Ectodermal cell (in vitro differentiated cells): ENCODE measurements at regions not wholly inside any gene's neighbourhood (a gene's known extent, or its start where the extent isn't known, plus 50 kb on each side); places are given as distances from the start of the nearest gene placed in this dataset.
"Not testable (repeated sequence)": the region's sequence is repeated elsewhere in the genome, so short reads cannot be mapped to it uniquely, and the experiment has no call there.

Experiments used
- H3K27ac ChIP-seq: 2 replicates; pipeline ENCODE4 v1.7.0; 2013; ENCODE audit warnings: mild to moderate bottlenecking, low read depth, low read length; ENCODE audit not compliant: insufficient read depth, poor library complexity, severe bottlenecking
- H3K27me3 ChIP-seq: 2 replicates; pipeline ENCODE4 v1.7.0; 2013; ENCODE audit warnings: mild to moderate bottlenecking, low read length; ENCODE audit not compliant: insufficient read depth, control insufficient read depth, poor library complexity, severe bottlenecking
- H3K36me3 ChIP-seq: one replicate; pipeline ENCODE4 v1.7.0; 2013; ENCODE audit warnings: low read length; ENCODE audit not compliant: control insufficient read depth, insufficient read depth
- H3K4me1 ChIP-seq: one replicate; pipeline ENCODE4 v1.7.0; 2013; ENCODE audit warnings: low read length; ENCODE audit not compliant: control insufficient read depth, insufficient read depth
- H3K4me3 ChIP-seq: 2 replicates; pipeline ENCODE4 v1.7.0; 2013; ENCODE audit warnings: low read depth, low read length, control low read depth; ENCODE audit not compliant: insufficient read depth
- H3K9me3 ChIP-seq: 2 replicates; pipeline ENCODE4 v1.7.0; 2013; ENCODE audit warnings: mild to moderate bottlenecking, low read length, moderate library complexity; ENCODE audit not compliant: control insufficient read depth
- WGBS, 2 experiments: methylation state at CpG; one replicate each; pipeline ENCODE4 v1.1.7; 2013; ENCODE audit warnings: missing lambda C conversion rate in 2 of 2; 5-methylcytosine and 5-hydroxymethylcytosine counted together

DNA sequence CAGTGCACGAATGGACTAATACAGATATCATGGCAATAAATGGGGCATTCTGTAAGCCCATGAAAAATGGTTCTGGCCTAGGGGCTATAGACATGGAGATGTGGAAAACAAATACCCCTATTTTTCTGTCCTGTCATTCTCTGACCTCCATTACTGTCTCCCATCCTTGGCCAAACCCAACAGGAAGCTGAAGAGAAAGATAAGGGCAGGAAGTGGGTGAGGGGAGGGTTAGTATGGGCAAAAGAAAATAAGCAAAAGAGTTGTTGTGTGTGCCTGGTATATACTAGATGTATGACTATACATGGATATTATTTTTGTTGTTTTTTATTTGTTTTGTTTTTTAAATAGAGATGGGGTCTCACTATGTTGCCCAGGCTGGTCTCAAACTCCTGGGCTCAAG lies 339.3 kb downstream of the PCNX1 start:
- Histone ChIP-seq H3K4me3 (no peak overlapping the region), H3K27ac (no peak overlapping the region), H3K4me1 (no peaks in the 10 kb centered on the region), H3K9me3 (no peaks in the 10 kb centered on the region), H3K36me3 (no peaks in the 10 kb centered on the region), H3K27me3 (no peaks in the 10 kb centered on the region)
- WGBS, 2 experiments, result 80 to 84% methylated on average over 1 of the region's 1 CpG

DNA sequence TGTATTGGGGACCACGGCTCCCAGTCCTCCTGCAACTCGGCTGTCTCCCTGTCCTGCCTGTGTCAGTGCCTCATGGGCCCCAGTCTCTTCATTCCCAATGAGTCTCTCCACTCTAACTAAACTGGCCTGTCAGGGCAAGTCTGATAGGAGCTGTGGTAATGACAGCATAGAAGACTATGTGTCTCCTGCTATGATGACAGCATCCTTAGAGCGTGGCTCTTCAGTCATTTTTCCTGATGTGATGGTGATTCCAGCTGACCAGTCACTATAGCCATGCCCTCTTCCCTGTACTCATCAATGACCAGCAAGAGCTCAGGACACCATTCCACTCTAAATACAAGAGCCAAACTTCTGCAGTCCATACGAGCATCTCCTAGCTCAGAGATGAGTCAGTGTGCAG lies 339.8 kb downstream of the PCNX1 start:
- no peak overlapping the region for H3K27ac ChIP-seq
- no peak overlapping the region for H3K4me3 ChIP-seq
- no peaks in the 10 kb centered on the region for H3K27me3 ChIP-seq
- WGBS, 2 experiments, result 78 to 96% methylated on average over 3 to 4 of the region's 4 CpGs
- H3K36me3 ChIP-seq, result no peaks in the 10 kb centered on the region
- no peaks in the 10 kb centered on the region for H3K9me3 ChIP-seq
- no peaks in the 10 kb centered on the region for H3K4me1 ChIP-seq

DNA sequence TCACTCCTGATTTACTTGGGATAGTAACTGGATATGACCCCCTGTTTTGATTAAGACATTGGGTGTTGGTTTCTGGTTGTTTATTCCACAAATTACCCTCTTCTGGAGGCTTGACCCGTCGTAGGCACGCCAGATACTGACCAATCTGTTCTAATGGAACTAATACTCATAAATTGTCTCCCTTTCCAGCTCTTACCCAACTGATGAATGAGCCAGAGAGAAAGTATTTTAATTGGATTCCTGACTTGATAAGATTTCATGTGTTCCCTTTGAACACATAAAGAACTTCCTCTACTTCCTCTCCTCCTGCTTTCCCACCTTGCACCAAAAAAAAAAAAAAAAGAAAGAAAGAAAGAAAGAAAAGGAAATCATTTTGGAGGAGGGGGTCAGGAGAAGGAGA lies 340.9 kb downstream of the PCNX1 start:
- no peaks in the 10 kb centered on the region for H3K27me3 ChIP-seq
- H3K4me3 ChIP-seq, result no peak overlapping the region
- no peaks in the 10 kb centered on the region for H3K9me3 ChIP-seq
- H3K27ac ChIP-seq, result no peak overlapping the region
- H3K4me1 ChIP-seq, result no peaks in the 10 kb centered on the region
- 93 to 97% methylated on average over 3 of the region's 3 CpGs for WGBS, 2 experiments
- H3K36me3 ChIP-seq, result no peaks in the 10 kb centered on the region

DNA sequence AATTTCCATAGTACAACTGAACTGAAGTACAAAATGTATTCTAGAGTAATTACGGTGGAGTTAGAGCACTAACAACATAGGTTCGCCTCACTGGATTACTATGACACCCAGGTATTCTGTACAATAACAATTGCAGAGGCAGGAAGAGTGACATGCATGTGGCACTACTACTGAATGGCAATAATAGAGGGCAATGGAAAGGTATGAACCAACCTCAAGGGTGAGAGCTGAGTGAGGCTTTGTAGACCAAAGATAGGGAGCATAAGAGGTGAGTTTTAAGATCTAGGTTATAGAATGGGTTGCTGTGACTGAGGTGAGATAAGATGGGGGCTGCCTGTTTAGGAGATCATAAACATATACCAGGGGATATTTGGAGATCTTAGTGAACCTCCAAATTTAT lies 343.1 kb downstream of the PCNX1 start:
- 96 to 100% methylated on average over 2 of the region's 2 CpGs for WGBS, 2 experiments
- no peaks in the 10 kb centered on the region for H3K27me3 ChIP-seq
- H3K36me3 ChIP-seq, result no peaks in the 10 kb centered on the region
- no peak overlapping the region for H3K4me3 ChIP-seq
- H3K4me1 ChIP-seq, result no peaks in the 10 kb centered on the region
- no peak overlapping the region for H3K27ac ChIP-seq
- H3K9me3 ChIP-seq, result no peaks in the 10 kb centered on the region

DNA sequence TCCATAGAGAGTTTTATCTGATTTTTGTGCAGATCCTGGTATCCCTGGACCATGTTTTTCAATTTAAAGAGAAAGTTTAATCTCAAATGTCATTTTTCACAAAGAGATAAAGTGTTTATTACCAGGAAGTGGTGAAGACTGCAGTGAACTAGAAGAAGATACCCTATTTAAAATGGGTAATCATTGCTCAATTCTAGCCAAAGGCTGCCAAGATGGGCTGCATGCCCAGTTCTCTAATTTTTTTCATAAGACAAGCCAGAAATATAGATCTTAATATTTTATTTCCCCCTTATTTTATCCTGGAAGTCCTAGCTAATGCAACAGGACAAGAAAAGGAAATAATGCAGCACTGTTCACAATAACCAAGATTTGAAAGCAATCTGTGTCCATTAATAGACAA lies 343.5 kb downstream of the PCNX1 start:
- Histone ChIP-seq H3K4me1 (no peaks in the 10 kb centered on the region), H3K4me3 (no peak overlapping the region), H3K36me3 (no peaks in the 10 kb centered on the region), H3K9me3 (no peaks in the 10 kb centered on the region), H3K27ac (no peak overlapping the region), H3K27me3 (no peaks in the 10 kb centered on the region)

DNA sequence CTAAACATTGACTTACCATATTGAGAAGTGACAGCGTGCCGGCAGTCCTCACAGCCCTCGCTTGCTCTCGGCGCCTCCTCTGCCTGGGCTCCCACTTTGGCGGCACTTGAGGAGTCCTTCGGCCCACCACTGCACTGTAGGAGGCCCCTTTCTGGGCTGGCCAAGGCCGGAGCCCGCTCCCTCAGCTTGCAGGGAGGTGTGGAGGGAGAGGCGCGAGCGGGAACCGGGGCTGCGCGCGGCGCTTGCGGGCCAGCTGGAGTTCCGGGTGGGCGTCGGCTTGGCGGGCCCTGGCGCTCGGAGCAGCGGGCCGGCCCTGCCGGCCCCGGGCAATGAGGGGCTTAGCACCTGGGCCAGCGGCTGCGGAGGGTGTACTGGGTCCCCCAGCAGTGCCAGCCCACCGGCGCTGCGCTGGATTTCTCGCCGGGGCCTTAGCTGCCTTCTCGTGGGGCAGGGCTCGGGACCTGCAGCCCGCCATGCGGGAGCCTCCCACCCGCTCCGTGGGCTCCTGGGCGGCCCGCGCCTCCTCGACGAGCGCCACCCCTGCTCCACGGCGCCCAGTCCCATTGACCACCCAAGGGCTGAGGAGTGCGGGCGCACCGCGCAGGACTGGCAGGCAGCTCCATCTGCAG lies 346.9 kb downstream of the PCNX1 start:
- not testable (repeated sequence) for H3K36me3 ChIP-seq, H3K27me3 ChIP-seq, H3K9me3 ChIP-seq, H3K27ac ChIP-seq, H3K4me3 ChIP-seq, H3K4me1 ChIP-seq
- WGBS, 2 experiments, result 96 to 97% methylated on average over 53 of the region's 53 CpGs

DNA sequence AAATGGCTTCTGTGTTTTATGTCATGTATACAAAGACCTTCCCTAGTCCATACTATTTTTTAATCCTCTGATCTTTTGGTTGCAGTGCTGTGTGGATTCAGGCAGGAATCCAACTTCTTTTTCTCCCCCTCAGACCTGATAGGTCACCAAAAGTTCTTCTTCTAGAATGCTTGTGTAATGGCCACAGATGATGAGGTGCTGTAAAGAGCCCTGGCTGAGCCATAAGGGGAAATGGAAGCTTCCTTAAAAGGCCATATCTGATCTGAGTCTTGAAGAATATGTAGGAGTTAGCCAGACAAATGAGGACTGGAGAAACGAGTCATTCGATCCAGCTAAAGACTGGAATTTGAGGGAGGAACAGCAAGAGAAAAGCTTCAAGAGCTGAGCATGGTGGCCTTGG lies 353.9 kb downstream of the PCNX1 start:
- H3K27ac ChIP-seq, result no peak overlapping the region
- H3K36me3 ChIP-seq, result no peaks in the 10 kb centered on the region
- no peaks in the 10 kb centered on the region for H3K9me3 ChIP-seq
- WGBS, 2 experiments, result 91 to 96% methylated on average over 2 of the region's 2 CpGs
- no peak overlapping the region for H3K4me3 ChIP-seq
- no peaks in the 10 kb centered on the region for H3K4me1 ChIP-seq
- H3K27me3 ChIP-seq, result no peaks in the 10 kb centered on the region

DNA sequence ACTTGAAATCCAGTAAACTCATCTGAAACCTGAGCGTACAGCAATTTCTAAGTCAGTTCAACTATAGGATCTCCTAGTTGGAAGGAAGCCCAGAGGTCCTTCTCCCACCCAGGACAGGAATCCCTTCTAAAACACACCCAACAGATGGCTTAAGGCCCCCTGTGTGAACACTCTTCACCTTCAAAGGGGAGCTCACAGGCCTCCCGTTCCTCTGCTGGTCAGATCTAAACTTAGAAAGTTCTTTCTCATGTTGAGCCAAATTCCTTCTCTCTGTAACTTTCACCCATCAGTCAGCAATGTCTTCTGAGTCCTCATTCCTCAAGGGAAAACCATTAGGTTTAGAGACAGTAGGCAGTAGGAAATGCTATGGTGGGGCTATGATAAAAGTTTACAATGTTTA lies 355.2 kb downstream of the PCNX1 start:
- Histone ChIP-seq H3K36me3 (no peaks in the 10 kb centered on the region), H3K4me3 (no peak overlapping the region), H3K9me3 (no peaks in the 10 kb centered on the region), H3K4me1 (no peaks in the 10 kb centered on the region), H3K27me3 (no peaks in the 10 kb centered on the region), H3K27ac (no peak overlapping the region)
- WGBS, 2 experiments, result 86 to 89% methylated on average over 2 of the region's 2 CpGs

DNA sequence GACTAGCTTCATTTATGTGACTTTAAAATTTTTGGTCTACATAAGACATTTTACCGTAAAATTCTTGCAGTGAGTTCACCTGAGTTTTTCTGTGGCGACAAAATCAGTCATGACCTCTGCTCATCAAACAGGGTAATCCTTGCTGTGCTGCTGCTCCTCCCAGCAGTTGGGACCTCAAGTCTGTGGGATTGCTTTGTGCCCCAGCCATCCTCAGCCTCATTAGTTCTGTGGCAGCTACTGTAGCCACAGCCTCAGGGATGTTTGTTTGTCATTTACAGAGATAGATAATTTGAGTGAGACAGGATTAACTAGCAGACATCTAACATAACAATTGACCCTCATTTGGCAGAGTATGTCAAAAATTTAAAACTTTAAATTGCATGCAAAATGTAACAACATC lies 357.0 kb downstream of the PCNX1 start:
- Histone ChIP-seq H3K27ac (no peak overlapping the region), H3K9me3 (no peaks in the 10 kb centered on the region), H3K4me1 (no peaks in the 10 kb centered on the region), H3K27me3 (no peaks in the 10 kb centered on the region), H3K36me3 (no peaks in the 10 kb centered on the region), H3K4me3 (no peak overlapping the region)
- 86 to 95% methylated on average over 2 of the region's 2 CpGs for WGBS, 2 experiments

DNA sequence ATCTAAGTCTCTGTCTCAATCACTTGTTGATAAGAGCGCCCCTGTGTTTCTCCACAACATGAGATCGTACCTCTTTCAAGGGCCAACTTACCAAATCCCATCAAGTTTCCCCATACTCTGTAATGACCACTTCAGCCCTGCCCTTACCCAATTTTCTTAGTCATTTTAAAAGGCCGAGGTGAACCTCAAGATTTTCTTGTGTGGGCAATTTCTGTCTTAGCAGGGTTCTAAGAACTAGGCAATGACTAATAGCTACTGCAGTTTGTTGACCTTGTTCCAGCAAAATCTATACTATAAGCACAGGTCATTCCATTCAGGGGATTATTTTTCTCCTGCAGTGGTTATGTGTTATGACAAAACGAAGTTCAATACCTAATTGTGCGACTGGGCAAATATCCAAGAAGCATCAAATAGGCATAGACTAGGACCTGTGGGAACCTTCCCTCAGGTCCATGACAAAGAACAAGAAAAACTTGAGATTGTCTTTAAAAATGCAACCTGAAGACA lies 359.8 kb downstream of the PCNX1 start:
- Histone ChIP-seq H3K27me3 (no peaks in the 10 kb centered on the region), H3K4me1 (no peaks in the 10 kb centered on the region), H3K27ac (no peak overlapping the region), H3K36me3 (no peaks in the 10 kb centered on the region), H3K9me3 (no peaks in the 10 kb centered on the region), H3K4me3 (no peak overlapping the region)
- WGBS, 2 experiments, result 85% methylated on average over 5 of the region's 5 CpGs

DNA sequence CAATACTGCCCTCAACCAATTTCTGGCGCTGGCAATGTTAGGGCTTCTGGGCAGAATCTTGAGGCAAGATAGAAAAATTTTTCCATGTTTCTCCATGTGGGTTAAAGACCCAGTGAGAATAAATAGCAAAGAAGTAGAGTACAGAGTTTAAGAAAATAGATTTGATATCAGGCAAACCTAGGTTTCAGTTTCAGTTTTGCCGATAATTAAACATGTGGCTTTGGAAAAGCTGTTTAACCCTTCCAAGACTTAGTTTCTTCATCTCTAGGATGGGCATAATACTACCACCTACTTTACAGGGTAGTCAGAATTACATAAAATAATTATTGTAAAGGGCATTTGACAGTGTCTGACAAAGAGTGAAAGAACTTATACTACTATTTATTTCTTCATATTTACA lies 360.4 kb downstream of the PCNX1 start:
- 92 to 96% methylated on average over 2 of the region's 2 CpGs for WGBS, 2 experiments
- Histone ChIP-seq H3K27ac (no peak overlapping the region), H3K27me3 (no peaks in the 10 kb centered on the region), H3K4me3 (no peak overlapping the region), H3K9me3 (no peaks in the 10 kb centered on the region), H3K36me3 (no peaks in the 10 kb centered on the region), H3K4me1 (no peaks in the 10 kb centered on the region)
